ENCODE measurements at regions not wholly inside any gene's neighbourhood (a gene's known extent, or its start where the extent isn't known, plus 50 kb on each side); places are given as distances from the start of the nearest gene placed in this dataset.

- TF ChIP-seq EZH2phosphoT487 (IDR thresholded peaks at IDR 0.05; ENCODE audit: insufficient read depth, low read depth) (no peak), EZH2 (IDR thresholded peaks at IDR 0.05; ENCODE audit: insufficient read depth, poor library complexity, severe bottlenecking) (no peak)
Observed at GRCh38 chr2:164314148-164314547, 307.1 kb downstream of the GRB14 start.
